ENCODE measurements at regions not wholly inside any gene's neighbourhood (a gene's known extent, or its start where the extent isn't known, plus 50 kb on each side); places are given as distances from the start of the nearest gene placed in this dataset.

GRCh38 chr6:99810942-99811620, 182.9 kb downstream of the MCHR2 start:
- no peaks in the 10 kb centered on the region for H3K36me3 ChIP-seq (ENCODE audit: insufficient read depth, low read length)
- no peaks in the 10 kb centered on the region for H3K9me3 ChIP-seq (ENCODE audit: low read length)
- no peak overlapping the region for H3K4me2 ChIP-seq (ENCODE audit: low read length)
- H3F3A ChIP-seq (ENCODE audit: insufficient read depth, low read length, poor library complexity, severe bottlenecking), result no peaks in the 10 kb centered on the region
- H3K9me2 ChIP-seq (ENCODE audit: insufficient read depth, low read length), result no peaks in the 10 kb centered on the region
- H3K27ac ChIP-seq (ENCODE audit: low read length), result no peak overlapping the region
- H2AFZ ChIP-seq (ENCODE audit: low read depth, low read length), result no peak overlapping the region
- no peak overlapping the region for H3K4me3 ChIP-seq (ENCODE audit: low read length)
- no peaks in the 10 kb centered on the region for H3K79me2 ChIP-seq (replicated peaks; ENCODE audit: insufficient read depth, low read length)
- no peaks in the 10 kb centered on the region for H4K20me1 ChIP-seq (ENCODE audit: insufficient read depth)
- H3K27me3 ChIP-seq (ENCODE audit: insufficient read depth, low read depth, low read length), result no peaks in the 10 kb centered on the region
- H3K9ac ChIP-seq (ENCODE audit: low read length), result no peak overlapping the region
- no peak for TF ChIP-seq EP300 (conservative IDR thresholded peaks at IDR 0.05; ENCODE audit: poor library complexity, severe bottlenecking)
- TF ChIP-seq MXI1 (conservative IDR thresholded peaks at IDR 0.05; ENCODE audit: poor library complexity, severe bottlenecking), result no peak
- TF ChIP-seq SMC3 (conservative IDR thresholded peaks at IDR 0.05; ENCODE audit: poor library complexity), result no peak
- no peak for TF ChIP-seq EZH2 (IDR thresholded peaks at IDR 0.05; ENCODE audit: borderline replicate concordance, insufficient read depth, low read length, poor library complexity, severe bottlenecking)
- no peak for TF ChIP-seq POLR2AphosphoS5 (IDR thresholded peaks at IDR 0.05)
- TF ChIP-seq REST (IDR thresholded peaks at IDR 0.05; ENCODE audit: borderline replicate concordance), result no peak
- no peak for TF ChIP-seq TAF1 (IDR thresholded peaks at IDR 0.05; ENCODE audit: low read depth)
- TF ChIP-seq RAD21 (conservative IDR thresholded peaks at IDR 0.05), result no peak
- TF ChIP-seq CTCF (IDR thresholded peaks at IDR 0.05; ENCODE audit: poor library complexity, severe bottlenecking), result no peak

- Histone ChIP-seq H3K4me2 (ENCODE audit: low read length) (no peak overlapping the region), H3F3A (ENCODE audit: insufficient read depth, low read length, poor library complexity, severe bottlenecking) (no peaks in the 10 kb centered on the region), H3K36me3 (ENCODE audit: insufficient read depth, low read length) (no peaks in the 10 kb centered on the region), H4K20me1 (ENCODE audit: insufficient read depth) (no peaks in the 10 kb centered on the region), H3K27ac (ENCODE audit: low read length) (no peak overlapping the region), H3K9me3 (ENCODE audit: low read length) (no peaks in the 10 kb centered on the region), H3K9ac (ENCODE audit: low read length) (no peak overlapping the region), H2AFZ (ENCODE audit: low read depth, low read length) (no peak overlapping the region), H3K4me3 (ENCODE audit: low read length) (no peak overlapping the region), H3K27me3 (ENCODE audit: insufficient read depth, low read depth, low read length) (no peaks in the 10 kb centered on the region), H3K9me2 (ENCODE audit: insufficient read depth, low read length) (no peaks in the 10 kb centered on the region), H3K79me2 (replicated peaks; ENCODE audit: insufficient read depth, low read length) (no peaks in the 10 kb centered on the region)
- no peak for TF ChIP-seq SMC3 (conservative IDR thresholded peaks at IDR 0.05; ENCODE audit: poor library complexity)
- TF ChIP-seq TAF1 (IDR thresholded peaks at IDR 0.05; ENCODE audit: low read depth), result no peak
- TF ChIP-seq EZH2 (IDR thresholded peaks at IDR 0.05; ENCODE audit: borderline replicate concordance, insufficient read depth, low read length, poor library complexity, severe bottlenecking), result no peak
- no peak for TF ChIP-seq REST (IDR thresholded peaks at IDR 0.05; ENCODE audit: borderline replicate concordance)
- no peak for TF ChIP-seq RAD21 (conservative IDR thresholded peaks at IDR 0.05)
- no peak for TF ChIP-seq POLR2AphosphoS5 (IDR thresholded peaks at IDR 0.05)
- TF ChIP-seq EP300 (conservative IDR thresholded peaks at IDR 0.05; ENCODE audit: poor library complexity, severe bottlenecking), result no peak
- no peak for TF ChIP-seq MXI1 (conservative IDR thresholded peaks at IDR 0.05; ENCODE audit: poor library complexity, severe bottlenecking)
Measured at GRCh38 chr6:99811636-99812035, 182.4 kb downstream of the MCHR2 start.

All from neural cell (in vitro differentiated cells).